ENCODE measurements at regions not wholly inside any gene's neighbourhood (a gene's known extent, or its start where the extent isn't known, plus 50 kb on each side); places are given as distances from the start of the nearest gene placed in this dataset.

- intact Hi-C loops (cut with DNase I) = no loop called here
- ATAC-seq = no peak
- no peaks in the 10 kb centered on the region for H3K36me3 ChIP-seq
- peaks cover 0 to 13% of the 10 kb centered on the region in 2 donors for H3K9me3 ChIP-seq
- no peaks in the 10 kb centered on the region for H3K27me3 ChIP-seq
- no peak for DNase-seq
- H3K4me1 ChIP-seq = no peaks in the 10 kb centered on the region
- no peak for TF ChIP-seq CTCF (IDR thresholded peaks at IDR 0.05)
- no peak overlapping the region for H3K4me3 ChIP-seq
- no peak overlapping the region for H3K27ac ChIP-seq
Measured at GRCh38 chr1:224811564-224811963, 117.9 kb upstream of the DNAH14 start.

GRCh38 chr1:224815647-224816046 is 113.8 kb upstream of the DNAH14 start:
- Histone ChIP-seq H3K27me3 (peaks cover 0 to 7% of the 10 kb centered on the region in 2 donors), H3K9me3 (peaks cover 0 to 15% of the 10 kb centered on the region in 2 donors), H3K27ac (no peak overlapping the region), H3K4me1 (no peaks in the 10 kb centered on the region), H3K36me3 (no peaks in the 10 kb centered on the region), H3K4me3 (no peak overlapping the region)
- ATAC-seq = no peak
- intact Hi-C loops (cut with DNase I) = no loop called here
- DNase-seq = no peak
- no peak for TF ChIP-seq CTCF (IDR thresholded peaks at IDR 0.05)

GRCh38 chr1:224816062-224816461 is 113.4 kb upstream of the DNAH14 start:
- Histone ChIP-seq H3K4me3 (no peak overlapping the region), H3K27ac (no peak overlapping the region), H3K27me3 (peaks cover 0 to 7% of the 10 kb centered on the region in 2 donors), H3K36me3 (no peaks in the 10 kb centered on the region), H3K4me1 (no peaks in the 10 kb centered on the region), H3K9me3 (peaks cover 0 to 19% of the 10 kb centered on the region in 2 donors)
- no peak for TF ChIP-seq CTCF (IDR thresholded peaks at IDR 0.05)
- DNase-seq (no peak), ATAC-seq (no peak)
- intact Hi-C loops (cut with DNase I) = no loop called here

- Histone ChIP-seq H3K36me3 (no peaks in the 10 kb centered on the region), H3K9me3 (peaks cover 0 to 26% of the 10 kb centered on the region in 2 donors), H3K4me3 (no peak overlapping the region), H3K27ac (no peak overlapping the region), H3K4me1 (no peaks in the 10 kb centered on the region), H3K27me3 (peaks cover 0 to 7% of the 10 kb centered on the region in 2 donors)
- ATAC-seq (no peak), DNase-seq (no peak)
- no peak for TF ChIP-seq CTCF (IDR thresholded peaks at IDR 0.05)
- intact Hi-C loops (cut with DNase I) = no loop called here
Measured at GRCh38 chr1:224817382-224817781, 112.1 kb upstream of the DNAH14 start.

- Histone ChIP-seq H3K4me1 (no peaks in the 10 kb centered on the region), H3K4me3 (no peak overlapping the region), H3K36me3 (no peaks in the 10 kb centered on the region), H3K27me3 (peaks cover 0 to 7% of the 10 kb centered on the region in 2 donors), H3K27ac (no peak overlapping the region), H3K9me3 (peaks cover 0 to 28% of the 10 kb centered on the region in 2 donors)
- intact Hi-C loops (cut with DNase I) = no loop called here
- no peak for TF ChIP-seq CTCF (IDR thresholded peaks at IDR 0.05)
- DNase-seq (no peak), ATAC-seq (no peak)
Measured at GRCh38 chr1:224819861-224820260, 109.6 kb upstream of the DNAH14 start.
